Mesendoderm (in vitro differentiated cells): ENCODE measurements at regions not wholly inside any gene's neighbourhood (a gene's known extent, or its start where the extent isn't known, plus 50 kb on each side); places are given as distances from the start of the nearest gene placed in this dataset.
"Not testable (repeated sequence)": the region's sequence is repeated elsewhere in the genome, so short reads cannot be mapped to it uniquely, and the experiment has no call there.

Source experiments
- DNase-seq: peaks from one replicate; pipeline ENCODE4 v3.0.0; 2013
- H2AK5ac ChIP-seq: 2 replicates; pipeline ENCODE4 v1.6.1; 2013; ENCODE audit warnings: low read length, inconsistent platforms
- H2BK120ac ChIP-seq: 2 replicates; pipeline ENCODE4 v1.6.1; 2013; ENCODE audit warnings: low read depth, mild to moderate bottlenecking, low read length, moderate library complexity, mixed read lengths
- H2BK15ac ChIP-seq: replicated peaks from 2 replicates; pipeline ENCODE4 v1.6.1; 2013; ENCODE audit warnings: low read depth, mild to moderate bottlenecking, moderate library complexity
- H2BK5ac ChIP-seq: 2 replicates; pipeline ENCODE4 v1.6.1; 2013; ENCODE audit warnings: low read length, inconsistent platforms
- H3K18ac ChIP-seq: 2 replicates; pipeline ENCODE4 v1.6.1; 2013; ENCODE audit warnings: mild to moderate bottlenecking, low read length, mixed read lengths
- H3K23ac ChIP-seq: one replicate; pipeline ENCODE4 v1.6.1; 2013; ENCODE audit warnings: low read length
- H3K27ac ChIP-seq: 2 replicates; pipeline ENCODE4 v1.5.1; 2013; ENCODE audit warnings: low read depth, mild to moderate bottlenecking, inconsistent platforms, low read length, moderate library complexity
- H3K27me3 ChIP-seq: 2 replicates; pipeline ENCODE4 v1.6.1; 2013; ENCODE audit warnings: low read length, control low read depth, mild to moderate bottlenecking, inconsistent platforms; ENCODE audit not compliant: insufficient read depth, poor library complexity
- H3K36me3 ChIP-seq: 2 replicates; pipeline ENCODE4 v1.6.1; 2013; ENCODE audit warnings: low read length, inconsistent platforms; ENCODE audit not compliant: control insufficient read depth, insufficient read depth
- H3K4ac ChIP-seq: one replicate; pipeline ENCODE4 v1.6.1; 2013; ENCODE audit warnings: low read depth, mild to moderate bottlenecking, low read length, moderate library complexity
- H3K4me1 ChIP-seq: 2 replicates; pipeline ENCODE4 v1.6.1; 2013; ENCODE audit warnings: low read depth, low read length, inconsistent platforms; ENCODE audit not compliant: control insufficient read depth
- H3K4me2 ChIP-seq: 2 replicates; pipeline ENCODE4 v1.6.1; 2013; ENCODE audit warnings: low read length
- H3K4me3 ChIP-seq: 2 replicates; pipeline ENCODE4 v1.5.1; 2013; ENCODE audit warnings: mild to moderate bottlenecking, low read length
- H3K56ac ChIP-seq: one replicate; pipeline ENCODE4 v1.6.1; 2013; ENCODE audit warnings: low read length
- H3K79me1 ChIP-seq: 2 replicates; pipeline ENCODE4 v1.6.1; 2013; ENCODE audit warnings: low read length, inconsistent platforms
- H3K79me2 ChIP-seq: 2 replicates; pipeline ENCODE4 v1.6.1; 2013; ENCODE audit warnings: mild to moderate bottlenecking, low read length; ENCODE audit not compliant: control insufficient read depth, insufficient read depth
- H3K9ac ChIP-seq: 2 replicates; pipeline ENCODE4 v1.6.1; 2013; ENCODE audit warnings: low read length, inconsistent platforms
- H4K5ac ChIP-seq: one replicate; pipeline ENCODE4 v1.6.1; 2013; ENCODE audit warnings: low read length
- H4K8ac ChIP-seq: one replicate; pipeline ENCODE4 v1.6.1; 2013; ENCODE audit warnings: low read depth, mild to moderate bottlenecking, control low read depth, low read length, moderate library complexity
- WGBS: extraction: QIAGEN DNeasy Blood & Tissue Kit; methylation state at CpG from one replicate; pipeline ENCODE4 v1.1.7; 2013; ENCODE audit warnings: low lambda C conversion rate, missing lambda C conversion rate; ENCODE audit not compliant: insufficient coverage; ENCODE audit errors: extremely low coverage; 5-methylcytosine and 5-hydroxymethylcytosine counted together

DNA sequence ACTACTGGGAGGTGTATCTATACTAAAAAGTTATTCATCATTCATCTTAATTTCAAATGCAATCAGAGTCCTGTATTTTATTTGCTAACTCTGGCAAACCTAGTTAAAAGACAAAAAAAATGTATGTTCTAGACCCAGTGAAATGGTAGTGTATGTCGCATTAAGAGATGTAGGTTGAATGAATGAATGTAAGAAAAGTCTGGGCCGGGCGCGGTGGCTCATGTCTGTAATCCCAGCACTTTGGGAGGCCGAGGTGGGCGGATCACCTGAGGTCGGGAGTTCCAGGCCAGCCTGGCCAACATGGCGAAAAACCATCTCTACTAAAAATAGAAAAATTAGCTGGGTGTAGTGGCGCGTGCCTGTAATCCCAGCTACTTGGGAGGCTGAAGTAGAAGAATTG lies 214.7 kb upstream of the ZNF217 start:
- not testable (repeated sequence) for H3K9ac ChIP-seq, H3K4me1 ChIP-seq, H3K79me2 ChIP-seq, H3K36me3 ChIP-seq, H3K27ac ChIP-seq, H4K5ac ChIP-seq, H3K23ac ChIP-seq, H3K4ac ChIP-seq, H4K8ac ChIP-seq, H2AK5ac ChIP-seq, H2BK5ac ChIP-seq, H2BK120ac ChIP-seq, H3K27me3 ChIP-seq, H3K4me3 ChIP-seq, H3K79me1 ChIP-seq, DNase-seq, H2BK15ac ChIP-seq, H3K56ac ChIP-seq, H3K18ac ChIP-seq, H3K4me2 ChIP-seq
- no CpG with 5 or more reads among the region's 10 CpGs for WGBS

DNA sequence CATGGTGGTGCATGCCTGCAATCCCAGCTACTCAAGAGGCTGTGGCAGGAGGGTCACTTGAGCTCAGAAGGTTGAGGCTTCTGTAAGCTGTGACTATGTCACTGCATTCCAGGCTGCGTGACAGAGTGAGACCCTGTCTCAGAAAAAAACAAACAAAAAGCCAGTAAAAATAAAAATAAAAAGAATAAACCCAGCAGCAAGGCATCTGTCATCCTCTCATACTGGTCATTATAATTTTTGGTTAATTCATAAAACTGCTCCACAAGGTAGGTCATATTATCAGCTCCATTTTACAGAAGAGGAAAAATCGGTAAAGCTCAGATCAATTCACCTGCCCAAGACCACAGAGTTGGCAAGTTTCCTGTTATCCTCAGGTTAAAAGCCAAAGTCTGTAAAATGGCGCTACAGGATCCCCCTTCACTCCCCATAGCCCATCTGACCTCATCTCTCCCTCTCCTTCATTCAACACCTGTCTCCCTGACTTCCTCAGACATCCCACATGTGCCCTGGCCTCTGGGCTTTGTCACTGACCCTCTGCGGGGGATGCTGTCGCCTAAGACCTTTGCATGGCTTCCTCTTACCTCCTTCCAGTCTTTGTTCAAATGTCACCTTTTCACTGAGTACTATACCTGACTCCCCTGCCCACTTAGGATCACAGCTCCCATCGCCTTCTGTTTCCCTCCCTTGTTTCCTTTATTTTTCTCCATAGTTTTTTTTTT lies 213.2 kb upstream of the ZNF217 start:
- no peak overlapping the region for H2AK5ac ChIP-seq
- no peak overlapping the region for H3K23ac ChIP-seq
- no peak overlapping the region for H3K9ac ChIP-seq
- H3K4me2 ChIP-seq = no peak overlapping the region
- H3K27ac ChIP-seq = no peak overlapping the region
- no CpG with 5 or more reads among the region's 6 CpGs for WGBS
- DNase-seq = no peak
- H3K4me3 ChIP-seq = no peak overlapping the region
- H4K8ac ChIP-seq = no peak overlapping the region
- H3K27me3 ChIP-seq = no peaks in the 10 kb centered on the region
- no peaks in the 10 kb centered on the region for H3K79me2 ChIP-seq
- no peak overlapping the region for H4K5ac ChIP-seq
- H3K18ac ChIP-seq = no peak overlapping the region
- peaks cover 2% of the 10 kb centered on the region for H3K4me1 ChIP-seq
- no peak overlapping the region for H3K56ac ChIP-seq
- H3K36me3 ChIP-seq = no peaks in the 10 kb centered on the region
- H2BK15ac ChIP-seq = no peak overlapping the region
- H3K4ac ChIP-seq = no peak overlapping the region
- H3K79me1 ChIP-seq = no peaks in the 10 kb centered on the region
- no peak overlapping the region for H2BK5ac ChIP-seq
- H2BK120ac ChIP-seq = no peak overlapping the region

DNA sequence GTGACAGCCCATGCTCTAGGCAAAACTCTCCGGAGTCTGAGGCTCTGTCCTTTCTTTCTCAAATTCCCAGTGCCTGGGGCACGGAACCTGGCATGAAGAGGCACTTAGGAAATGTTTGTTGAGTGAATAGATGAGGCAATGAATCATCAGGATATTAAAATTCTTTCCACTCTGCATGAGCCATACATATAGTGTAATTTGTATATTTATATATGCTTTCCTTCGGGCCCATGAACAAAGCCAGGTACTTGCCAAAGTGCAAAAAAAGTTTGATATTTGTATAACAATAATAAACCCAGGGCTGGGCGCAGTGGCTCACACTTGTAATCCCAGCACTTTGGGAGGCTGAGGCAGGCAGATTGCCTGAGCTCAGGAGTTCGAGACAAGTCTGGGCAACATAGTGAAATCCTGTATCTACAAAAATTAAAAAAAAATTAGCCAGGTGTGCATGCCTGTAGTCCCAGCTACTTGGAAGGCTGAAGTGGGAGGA lies 212.3 kb upstream of the ZNF217 start:
- peaks cover 2% of the 10 kb centered on the region for H3K4me1 ChIP-seq
- H2BK15ac ChIP-seq = no peak overlapping the region
- no peak overlapping the region for H2BK120ac ChIP-seq
- no peak overlapping the region for H3K4me2 ChIP-seq
- H3K18ac ChIP-seq = no peak overlapping the region
- no peak overlapping the region for H3K4ac ChIP-seq
- DNase-seq = no peak
- H3K79me1 ChIP-seq = no peaks in the 10 kb centered on the region
- H2AK5ac ChIP-seq = no peak overlapping the region
- H3K27ac ChIP-seq = no peak overlapping the region
- no CpG with 5 or more reads among the region's 5 CpGs for WGBS
- H2BK5ac ChIP-seq = no peak overlapping the region
- no peak overlapping the region for H3K9ac ChIP-seq
- no peaks in the 10 kb centered on the region for H3K79me2 ChIP-seq
- no peak overlapping the region for H3K23ac ChIP-seq
- H3K36me3 ChIP-seq = no peaks in the 10 kb centered on the region
- no peak overlapping the region for H4K8ac ChIP-seq
- no peak overlapping the region for H4K5ac ChIP-seq
- H3K56ac ChIP-seq = no peak overlapping the region
- no peaks in the 10 kb centered on the region for H3K27me3 ChIP-seq
- H3K4me3 ChIP-seq = no peak overlapping the region

DNA sequence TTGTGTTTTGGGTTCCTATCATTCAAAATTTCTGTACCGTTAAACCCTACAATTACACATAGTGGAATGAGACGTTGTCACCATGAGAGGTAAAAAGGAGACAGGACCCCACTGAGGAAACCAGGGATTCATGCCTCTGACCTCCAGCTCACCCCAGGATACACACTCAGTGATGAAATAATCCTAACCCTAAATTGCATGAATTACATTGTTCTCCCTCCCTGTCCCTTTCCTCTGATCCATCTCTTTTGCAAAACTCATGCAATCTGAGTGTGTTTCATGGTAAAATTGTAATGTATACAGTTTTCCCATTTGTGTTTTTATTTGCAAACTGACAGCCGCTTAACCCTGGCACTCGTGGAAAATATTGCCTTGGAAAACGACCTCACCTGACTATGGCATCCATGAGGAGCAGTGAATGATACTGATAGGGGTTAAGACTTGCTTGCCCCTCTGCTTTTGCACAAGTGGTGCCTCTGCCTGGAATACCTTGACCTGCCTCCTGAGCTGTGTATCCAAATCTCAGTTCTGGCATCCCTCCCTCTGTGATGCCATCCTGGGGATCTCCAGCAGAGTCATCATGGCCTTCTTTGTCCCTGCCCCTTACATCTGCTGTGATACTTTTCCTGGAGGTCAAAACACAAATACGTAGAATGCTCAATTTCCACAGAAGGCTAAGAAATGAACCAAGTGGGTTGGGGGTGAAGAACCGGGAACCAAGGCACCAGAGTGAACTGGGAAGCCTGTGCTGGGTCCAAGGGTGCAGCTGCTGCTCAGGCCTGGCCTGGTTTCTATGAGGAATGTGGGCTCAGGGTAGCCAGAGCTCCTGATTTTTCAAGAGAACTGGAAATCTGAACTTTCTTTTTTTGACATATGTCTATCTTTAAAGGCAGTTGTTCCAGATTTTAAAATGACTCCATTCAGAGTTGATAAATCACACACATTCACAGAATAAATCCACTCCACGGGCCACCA lies 211.6 kb upstream of the ZNF217 start:
- H3K4me3 ChIP-seq = no peak overlapping the region
- no peak overlapping the region for H4K8ac ChIP-seq
- peaks cover 2% of the 10 kb centered on the region for H3K4me1 ChIP-seq
- no peak overlapping the region for H3K9ac ChIP-seq
- no peak overlapping the region for H3K27ac ChIP-seq
- no peak overlapping the region for H4K5ac ChIP-seq
- H2AK5ac ChIP-seq = no peak overlapping the region
- no peak overlapping the region for H3K4ac ChIP-seq
- H2BK15ac ChIP-seq = no peak overlapping the region
- H3K23ac ChIP-seq = no peak overlapping the region
- WGBS = no CpG with 5 or more reads among the region's 8 CpGs
- H3K18ac ChIP-seq = no peak overlapping the region
- H3K36me3 ChIP-seq = no peaks in the 10 kb centered on the region
- no peak overlapping the region for H3K4me2 ChIP-seq
- H3K27me3 ChIP-seq = no peaks in the 10 kb centered on the region
- no peak overlapping the region for H2BK5ac ChIP-seq
- no peak overlapping the region for H3K56ac ChIP-seq
- DNase-seq = no peak
- no peaks in the 10 kb centered on the region for H3K79me2 ChIP-seq
- no peak overlapping the region for H2BK120ac ChIP-seq
- no peaks in the 10 kb centered on the region for H3K79me1 ChIP-seq

DNA sequence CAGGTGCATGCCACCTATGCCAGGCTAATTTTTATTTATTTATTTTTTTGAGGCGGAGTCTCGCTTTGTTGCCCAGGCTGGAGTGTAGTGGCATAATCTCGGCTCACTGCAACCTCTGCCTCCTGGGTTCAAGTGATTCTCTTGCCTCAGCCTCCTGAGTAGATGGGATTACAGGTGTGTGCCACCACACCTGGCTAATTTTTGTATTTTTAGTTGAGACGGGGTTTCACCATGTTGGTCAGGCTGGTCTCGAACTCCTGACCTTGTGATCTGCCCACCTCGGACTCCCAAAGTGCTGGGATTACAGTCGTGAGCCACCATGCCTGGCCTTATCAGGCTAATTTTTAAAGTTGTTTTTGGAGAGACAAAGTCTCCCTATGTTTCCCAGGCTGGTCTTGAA lies 210.7 kb upstream of the ZNF217 start:
- H3K27me3 ChIP-seq, DNase-seq: not testable (repeated sequence)

More for the DNA sequence above, 210.7 kb upstream of the ZNF217 start:
- H2BK5ac ChIP-seq, H2AK5ac ChIP-seq, H2BK120ac ChIP-seq, H3K23ac ChIP-seq, H3K4me3 ChIP-seq, H3K18ac ChIP-seq, H4K8ac ChIP-seq, H3K79me1 ChIP-seq, H3K79me2 ChIP-seq, H3K4me1 ChIP-seq, H3K4me2 ChIP-seq, H3K27ac ChIP-seq, H2BK15ac ChIP-seq, H3K56ac ChIP-seq, H4K5ac ChIP-seq, H3K9ac ChIP-seq, H3K36me3 ChIP-seq, H3K4ac ChIP-seq: not testable (repeated sequence)
- no CpG with 5 or more reads among the region's 7 CpGs for WGBS
